ELF-1 (cell line): ENCODE measurements at regions not wholly inside any gene's neighbourhood (a gene's known extent, or its start where the extent isn't known, plus 50 kb on each side); places are given as distances from the start of the nearest gene placed in this dataset.

Experiments
- DNase-seq: peaks from one replicate; pipeline ENCODE4 v3.0.0-alpha.2; 2016; ENCODE audit warnings: low read depth, low spot score

GRCh38 chr2:195606179-195606578 lies 50.8 kb upstream of the SLC39A10 start:
- DNase-seq = no peak

DNA sequence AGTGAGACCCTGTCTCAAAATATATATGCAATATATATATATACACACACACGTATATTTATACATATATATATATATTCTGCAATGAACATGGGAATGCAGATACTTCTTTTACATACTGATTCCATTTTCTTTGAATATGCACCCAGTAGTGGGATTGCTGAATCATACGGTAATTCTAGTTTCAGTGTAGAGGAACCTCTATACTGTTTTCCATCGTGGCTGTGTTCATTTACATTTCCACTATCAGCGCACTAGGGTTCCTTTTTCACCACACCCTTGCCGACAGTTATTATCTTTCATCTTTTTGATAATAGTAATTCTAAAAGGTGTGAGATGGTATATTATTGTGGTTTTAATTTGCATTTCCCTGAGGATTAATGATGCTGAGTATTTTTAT lies 52.3 kb upstream of the SLC39A10 start:
- DNase-seq = no peak

DNA sequence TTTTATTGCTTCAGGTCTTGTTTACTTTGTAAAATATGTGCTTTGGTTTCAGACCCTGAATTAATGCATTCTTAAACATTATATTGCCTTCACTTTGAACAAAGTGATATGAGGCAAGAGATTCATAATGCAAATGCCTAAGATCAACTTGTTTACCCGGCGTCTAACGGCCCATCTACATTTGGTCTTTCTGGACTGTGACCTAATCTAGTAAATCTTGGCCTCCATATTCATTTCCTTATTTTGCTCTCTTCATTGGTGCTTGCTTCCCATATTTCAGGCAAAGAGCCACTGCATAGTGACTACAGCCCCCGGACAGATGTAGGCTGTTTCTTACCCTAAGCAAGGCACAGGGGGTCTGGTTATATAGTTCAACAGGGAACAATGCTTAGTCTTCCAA lies 53.0 kb upstream of the SLC39A10 start:
- no peak for DNase-seq

DNA sequence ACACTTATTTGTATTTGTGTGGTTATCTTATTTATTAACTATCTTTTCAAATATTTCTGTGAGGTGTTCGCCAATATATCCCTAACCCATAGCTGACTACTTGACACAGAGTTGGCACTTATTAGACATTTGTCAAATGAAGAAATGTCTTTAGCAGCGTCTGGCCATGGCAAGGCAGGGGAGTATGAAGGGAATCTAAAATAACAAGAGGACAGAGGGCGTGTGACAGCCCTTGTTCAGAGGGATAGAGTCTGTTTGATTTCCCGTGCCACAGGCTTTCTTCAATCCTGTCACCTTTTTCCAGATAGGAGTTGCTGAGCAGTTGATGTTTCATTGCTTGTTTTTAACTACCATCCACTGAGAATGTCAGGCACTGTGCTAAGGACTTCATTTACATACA lies 53.6 kb upstream of the SLC39A10 start:
- no peak for DNase-seq

GRCh38 chr2:195602687-195603086 lies 54.3 kb upstream of the SLC39A10 start:
- DNase-seq = no peak

DNA sequence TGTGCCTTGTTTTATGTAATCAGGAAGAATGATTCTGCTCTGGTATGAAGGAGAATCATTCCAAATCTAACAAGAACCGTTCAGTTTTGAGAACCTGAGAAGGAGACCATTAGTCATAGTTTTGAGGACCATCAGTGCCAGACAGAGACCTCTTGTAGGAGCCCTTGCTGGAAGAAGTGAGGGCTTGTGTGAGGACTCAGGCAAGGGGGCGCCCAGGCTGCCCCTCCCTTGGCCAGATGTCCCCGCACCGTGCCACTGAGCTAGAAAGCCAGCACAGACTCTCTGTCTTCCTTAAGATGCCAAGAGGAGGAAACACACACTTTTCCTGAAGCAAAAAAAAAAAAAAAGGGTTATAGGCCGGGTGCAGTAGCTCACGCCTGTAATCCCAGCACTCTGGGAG lies 55.7 kb upstream of the SLC39A10 start:
- peak; percentile 14 for DNase-seq

DNA sequence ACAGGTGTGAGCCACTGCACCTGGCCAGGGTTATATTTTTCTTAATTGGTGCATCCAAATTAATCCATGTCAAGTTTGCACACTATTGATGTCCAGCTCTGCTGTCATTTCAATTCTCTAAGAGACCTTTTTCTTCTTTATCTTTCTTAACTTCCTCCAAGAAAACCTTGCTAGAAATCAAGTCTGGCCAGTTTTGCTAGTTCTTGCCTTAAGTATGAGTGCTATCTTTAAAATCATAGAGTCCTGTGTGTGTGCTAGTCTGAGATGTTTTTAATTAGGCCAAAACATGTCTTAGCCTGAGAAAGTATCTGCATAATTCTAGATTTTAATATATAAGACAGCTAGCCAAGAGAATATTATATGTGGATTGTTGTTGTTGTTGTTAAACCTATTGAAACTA lies 56.2 kb upstream of the SLC39A10 start:
- no peak for DNase-seq

GRCh38 chr2:195596840-195597239 lies 60.2 kb upstream of the SLC39A10 start:
- no peak for DNase-seq

GRCh38 chr2:195595825-195596224 lies 61.2 kb upstream of the SLC39A10 start:
- no peak for DNase-seq

GRCh38 chr2:195594919-195595694 lies 61.9 kb upstream of the SLC39A10 start:
- DNase-seq = no peak

GRCh38 chr2:195594248-195594647 lies 62.8 kb upstream of the SLC39A10 start:
- DNase-seq = no peak

GRCh38 chr2:195592105-195592504 lies 64.9 kb upstream of the SLC39A10 start:
- no peak for DNase-seq

DNA sequence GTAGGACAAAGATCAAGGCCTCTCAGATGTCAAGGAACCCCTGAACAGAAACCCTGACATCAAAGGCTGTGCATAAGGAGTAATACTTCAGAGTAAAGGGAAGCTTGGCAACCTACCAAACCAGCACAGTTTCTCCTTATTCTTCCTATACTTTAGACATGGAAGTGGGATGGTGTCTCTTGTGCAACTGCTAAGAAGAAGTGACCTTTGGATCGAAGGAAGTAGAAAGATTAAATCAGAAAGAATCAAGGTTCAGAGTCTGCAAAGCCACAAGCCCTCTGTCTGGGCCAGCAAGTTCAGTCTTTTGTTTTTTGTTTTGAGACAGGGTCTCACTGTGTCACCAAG lies 66.2 kb upstream of the SLC39A10 start:
- DNase-seq = no peak

DNA sequence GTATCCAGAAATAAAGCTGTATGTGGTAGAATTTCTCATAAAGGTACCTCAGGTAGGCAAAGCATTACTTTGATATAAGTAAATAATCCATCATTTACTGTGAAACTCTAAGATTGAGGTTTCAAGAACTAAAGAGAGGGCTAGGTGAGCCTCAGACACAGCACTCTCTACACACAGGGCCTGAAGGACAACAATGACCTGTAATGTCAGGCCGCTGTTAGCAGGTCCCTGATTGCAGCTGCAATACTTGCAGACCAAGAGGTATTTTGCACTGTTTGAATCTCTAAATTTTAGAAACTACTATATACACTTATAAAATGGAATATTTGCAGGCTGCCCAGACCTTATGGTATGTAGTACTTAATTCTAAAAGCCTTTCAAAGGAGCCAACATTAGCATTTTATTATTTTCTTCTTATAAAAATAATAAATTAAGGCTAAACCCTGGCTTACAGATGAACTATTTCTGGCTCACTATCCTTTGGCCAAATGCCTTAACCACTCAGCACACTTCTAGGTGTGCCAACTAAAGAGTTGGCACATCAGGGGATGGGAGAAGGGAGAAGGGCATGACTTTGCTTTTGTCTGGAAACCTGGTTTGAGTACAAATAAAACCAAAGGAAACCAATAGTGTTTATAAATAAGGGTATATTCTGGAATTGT lies 66.7 kb upstream of the SLC39A10 start:
- no peak for DNase-seq

GRCh38 chr2:195587966-195588365 lies 69.1 kb upstream of the SLC39A10 start:
- DNase-seq = no peak

- no peak for DNase-seq
Observed at GRCh38 chr2:195586062-195586714, 70.8 kb upstream of the SLC39A10 start.

GRCh38 chr2:195582188-195582587 lies 74.8 kb upstream of the SLC39A10 start:
- no peak for DNase-seq

DNA sequence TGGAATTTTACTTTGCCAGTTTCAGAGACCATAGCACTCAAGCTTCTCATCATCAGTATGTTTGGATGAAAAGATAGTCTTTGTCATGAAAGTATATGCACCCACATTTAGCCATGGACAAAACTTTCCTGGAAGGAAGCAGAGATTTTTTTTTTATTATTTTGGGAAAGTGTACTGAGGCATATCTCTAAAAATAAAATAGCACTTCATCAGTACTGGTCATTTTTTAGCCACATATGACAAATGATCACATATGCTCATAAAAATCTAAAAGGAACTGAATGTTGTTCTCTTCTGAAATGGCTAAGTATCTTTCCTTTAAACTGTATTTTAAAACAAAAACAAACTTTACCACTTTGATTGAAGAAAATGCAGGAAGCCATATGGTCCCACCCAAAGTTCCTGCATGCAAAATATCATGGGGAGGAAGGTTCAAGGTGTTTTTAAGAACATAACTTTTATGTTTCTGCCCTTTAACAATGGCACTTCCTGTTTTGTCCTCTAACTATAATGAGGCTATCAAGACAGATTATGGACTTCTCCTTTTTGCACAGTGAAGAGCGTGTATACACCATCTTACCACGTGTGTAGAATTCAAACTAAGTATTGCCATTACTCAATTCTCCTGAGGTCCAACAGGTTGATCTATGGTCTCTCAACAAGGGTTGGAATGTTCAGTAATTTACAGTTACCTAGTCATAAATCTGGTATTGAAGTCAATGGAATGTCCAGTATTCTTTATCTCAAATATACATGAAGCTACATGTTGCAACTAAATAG lies 77.1 kb upstream of the SLC39A10 start:
- no peak for DNase-seq

DNA sequence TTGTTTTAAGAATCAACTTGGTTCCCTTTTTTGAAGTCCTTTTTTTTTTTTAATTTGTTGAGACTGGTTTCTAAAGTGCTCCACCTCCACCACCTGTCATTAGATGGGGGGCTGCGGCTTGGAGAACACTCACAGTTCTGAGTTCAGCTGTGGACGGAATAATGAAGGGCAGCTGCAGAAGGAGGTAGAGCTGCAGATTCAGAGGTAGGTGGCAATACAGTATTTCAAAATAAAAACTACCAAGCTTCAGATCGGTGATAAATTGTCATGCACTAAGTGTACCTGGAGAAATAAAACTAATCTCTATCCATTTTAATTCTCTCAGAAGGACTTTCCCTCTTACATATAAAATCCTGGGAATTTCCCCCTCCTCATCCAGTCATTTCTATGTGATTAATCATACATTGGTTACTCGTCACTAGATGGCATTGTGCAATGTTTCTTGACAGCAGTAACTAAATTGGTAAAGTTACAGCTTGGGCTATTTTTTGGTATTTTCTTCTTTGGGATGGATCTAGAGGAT lies 81.1 kb upstream of the SLC39A10 start:
- no peak for DNase-seq

DNA sequence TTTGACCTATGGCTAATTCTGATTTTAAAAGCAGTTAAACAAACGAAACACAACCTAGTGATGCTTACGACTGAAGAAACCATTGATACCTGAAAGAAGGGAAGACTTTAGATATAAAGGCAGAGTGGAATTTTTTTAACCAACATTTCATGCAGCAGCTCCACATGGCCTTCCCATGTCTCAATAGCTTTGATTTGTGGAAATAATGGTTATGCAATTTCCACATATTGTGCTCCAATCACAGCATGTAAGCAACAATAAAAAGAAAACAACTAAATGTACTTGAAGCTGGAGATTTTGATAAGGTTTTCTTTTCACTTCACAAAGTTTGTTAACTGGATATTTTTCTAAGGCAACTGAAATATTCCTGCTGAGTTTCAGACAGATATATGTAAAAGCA lies 82.0 kb upstream of the SLC39A10 start:
- no peak for DNase-seq

- DNase-seq = no peak
Observed at GRCh38 chr2:195574312-195574711, 82.7 kb upstream of the SLC39A10 start.
